NOMO-1 (cell line): ENCODE measurements at regions not wholly inside any gene's neighbourhood (a gene's known extent, or its start where the extent isn't known, plus 50 kb on each side); places are given as distances from the start of the nearest gene placed in this dataset.
A peak's percentile ranks its signal among the peaks of the same experiment; 100 is the strongest.

Source experiments
- DNase-seq, 2 experiments: peaks; one replicate each; lab custom pipeline; 2025; ENCODE audit not compliant: unreplicated experiment in 2 of 2; lab: John Stamatoyannopoulos, UW

GRCh38 chr14:82270286-82270685 lies 736.6 kb upstream of the SEL1L start:
- DNase-seq = no peak

- no peak for DNase-seq
These were observed 765.2 kb upstream of the SEL1L start for GRCh38 chr14:82298811-82299210.

- no peak for DNase-seq
These were observed 775.5 kb upstream of the SEL1L start for GRCh38 chr14:82309199-82309598.

GRCh38 chr14:82313889-82314288 lies 780.2 kb upstream of the SEL1L start:
- DNase-seq = no peak

- DNase-seq = no peak
These were observed 794.8 kb upstream of the SEL1L start for GRCh38 chr14:82328442-82328841.

GRCh38 chr14:82341261-82341810 lies 807.7 kb upstream of the SEL1L start:
- no peak for DNase-seq

- DNase-seq = no peak
These were observed 808.9 kb upstream of the SEL1L start for GRCh38 chr14:82342596-82342995.

- no peak for DNase-seq
These were observed 811.5 kb upstream of the SEL1L start for GRCh38 chr14:82345184-82345583.

- no peak for DNase-seq
These were observed 820.5 kb upstream of the SEL1L start for GRCh38 chr14:82354126-82354525.

GRCh38 chr14:82359201-82359600 lies 825.5 kb upstream of the SEL1L start:
- DNase-seq = no peak

GRCh38 chr14:82362452-82362851 lies 828.8 kb upstream of the SEL1L start:
- DNase-seq = no peak

GRCh38 chr14:82365471-82365870 lies 831.8 kb upstream of the SEL1L start:
- DNase-seq = no peak

GRCh38 chr14:82366803-82367202 lies 833.1 kb upstream of the SEL1L start:
- DNase-seq = no peak

- no peak for DNase-seq
These were observed 845.6 kb upstream of the SEL1L start for GRCh38 chr14:82379291-82379690.

- DNase-seq = no peak
These were observed 851.4 kb upstream of the SEL1L start for GRCh38 chr14:82385048-82385447.

GRCh38 chr14:82387699-82388098 lies 854.0 kb upstream of the SEL1L start:
- no peak for DNase-seq

GRCh38 chr14:82388488-82388887 lies 854.8 kb upstream of the SEL1L start:
- DNase-seq = peak in 1 of 2 experiments; percentile 8

- no peak for DNase-seq
These were observed 856.9 kb upstream of the SEL1L start for GRCh38 chr14:82390586-82390985.

GRCh38 chr14:82394916-82395315 lies 861.3 kb upstream of the SEL1L start:
- no peak for DNase-seq

- peak; percentile 51 to 74 for DNase-seq
These were observed 864.6 kb upstream of the SEL1L start for GRCh38 chr14:82398256-82398655.

GRCh38 chr14:82403987-82404386 lies 870.3 kb upstream of the SEL1L start:
- no peak for DNase-seq

GRCh38 chr14:82410064-82410463 lies 876.4 kb upstream of the SEL1L start:
- DNase-seq = no peak

GRCh38 chr14:82411298-82411697 lies 877.6 kb upstream of the SEL1L start:
- no peak for DNase-seq
